ENCODE measurements at regions not wholly inside any gene's neighbourhood (a gene's known extent, or its start where the extent isn't known, plus 50 kb on each side); places are given as distances from the start of the nearest gene placed in this dataset.

DNA sequence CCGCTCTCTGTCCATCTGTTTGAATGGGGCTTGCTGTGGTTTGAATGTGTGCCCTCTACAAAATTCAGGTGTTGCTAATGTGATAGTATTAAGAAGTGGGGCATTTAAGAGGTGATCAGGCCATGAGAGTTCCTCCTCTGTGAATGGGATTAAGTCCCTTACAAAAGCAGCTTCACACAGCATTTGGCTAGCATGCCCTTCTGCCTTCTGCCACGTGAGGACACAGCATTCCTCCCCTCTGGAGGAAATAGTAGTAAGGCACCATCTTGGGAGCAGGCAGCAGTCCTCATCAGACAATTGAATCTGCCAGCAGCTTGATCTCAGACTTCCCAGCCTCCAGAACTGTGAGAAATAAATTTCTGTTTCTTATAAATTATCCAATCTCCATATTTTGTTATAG lies 540.2 kb downstream of the CSNK1G3 start:
- TF ChIP-seq, protein P1, sequence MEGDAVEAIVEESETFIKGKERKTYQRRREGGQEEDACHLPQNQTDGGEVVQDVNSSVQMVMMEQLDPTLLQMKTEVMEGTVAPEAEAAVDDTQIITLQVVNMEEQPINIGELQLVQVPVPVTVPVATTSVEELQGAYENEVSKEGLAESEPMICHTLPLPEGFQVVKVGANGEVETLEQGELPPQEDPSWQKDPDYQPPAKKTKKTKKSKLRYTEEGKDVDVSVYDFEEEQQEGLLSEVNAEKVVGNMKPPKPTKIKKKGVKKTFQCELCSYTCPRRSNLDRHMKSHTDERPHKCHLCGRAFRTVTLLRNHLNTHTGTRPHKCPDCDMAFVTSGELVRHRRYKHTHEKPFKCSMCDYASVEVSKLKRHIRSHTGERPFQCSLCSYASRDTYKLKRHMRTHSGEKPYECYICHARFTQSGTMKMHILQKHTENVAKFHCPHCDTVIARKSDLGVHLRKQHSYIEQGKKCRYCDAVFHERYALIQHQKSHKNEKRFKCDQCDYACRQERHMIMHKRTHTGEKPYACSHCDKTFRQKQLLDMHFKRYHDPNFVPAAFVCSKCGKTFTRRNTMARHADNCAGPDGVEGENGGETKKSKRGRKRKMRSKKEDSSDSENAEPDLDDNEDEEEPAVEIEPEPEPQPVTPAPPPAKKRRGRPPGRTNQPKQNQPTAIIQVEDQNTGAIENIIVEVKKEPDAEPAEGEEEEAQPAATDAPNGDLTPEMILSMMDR (IDR thresholded peaks at IDR 0.05): no peak
- TF ChIP-seq POLR2AphosphoS5 (IDR thresholded peaks at IDR 0.05): no peak
- TF ChIP-seq POLR2A (IDR thresholded peaks at IDR 0.05): no peak
- TF ChIP-seq EP300 (IDR thresholded peaks at IDR 0.05): no peak
